KMS-11 (cell line): ENCODE measurements at regions not wholly inside any gene's neighbourhood (a gene's known extent, or its start where the extent isn't known, plus 50 kb on each side); places are given as distances from the start of the nearest gene placed in this dataset.

Experiments used
- H2AFZ ChIP-seq: fragments of 200-600 bp; sonication (generic); 2 replicates; pipeline ENCODE4 v1.6.1; 2016; ENCODE audit warnings: antibody characterized with exemption, mixed run types, low read depth
- H3K27ac ChIP-seq: fragments of 200-600 bp; sonication (generic); 2 replicates; pipeline ENCODE4 v1.6.1; 2016; ENCODE audit warnings: mild to moderate bottlenecking, mixed run types
- H3K27me3 ChIP-seq: fragments of 200-600 bp; sonication (generic); 2 replicates; pipeline ENCODE4 v1.6.1; 2017; ENCODE audit warnings: mild to moderate bottlenecking, low read depth, mixed run types, moderate library complexity; ENCODE audit not compliant: insufficient read depth
- H3K36me3 ChIP-seq: fragments of 200-600 bp; sonication (generic); 2 replicates; pipeline ENCODE4 v1.6.1; 2017; ENCODE audit warnings: mild to moderate bottlenecking, mixed run types; ENCODE audit not compliant: insufficient read depth
- H3K4me1 ChIP-seq: fragments of 200-600 bp; sonication (generic); 2 replicates; pipeline ENCODE4 v1.6.1; 2016; ENCODE audit warnings: mild to moderate bottlenecking, low read depth, mixed run types; ENCODE audit not compliant: poor library complexity, severe bottlenecking
- H3K4me2 ChIP-seq: fragments of 200-600 bp; sonication (generic); 2 replicates; pipeline ENCODE4 v1.7.0; 2016; ENCODE audit warnings: mild to moderate bottlenecking, mixed run types
- H3K4me3 ChIP-seq: fragments of 200-600 bp; sonication (generic); IDR thresholded peaks from 2 replicates; pipeline ENCODE4 v1.6.1; 2017; ENCODE audit warnings: low read depth, low read length, mixed read lengths; ENCODE audit not compliant: insufficient read depth
- H3K79me2 ChIP-seq: fragments of 200-600 bp; sonication (generic); 2 replicates; pipeline ENCODE4 v1.6.1; 2016; ENCODE audit warnings: low read depth, mixed run types; ENCODE audit not compliant: insufficient read depth
- H3K9ac ChIP-seq: fragments of 200-600 bp; sonication (generic); 2 replicates; pipeline ENCODE4 v1.6.1; 2016; ENCODE audit warnings: mild to moderate bottlenecking, mixed run types
- H4K20me1 ChIP-seq: fragments of 200-600 bp; sonication (generic); 2 replicates; pipeline ENCODE4 v1.6.1; 2016; ENCODE audit warnings: mild to moderate bottlenecking, mixed run types; ENCODE audit not compliant: insufficient read depth
- CTCF ChIP-seq: fragments of 200-600 bp; sonication (generic); conservative IDR thresholded peaks from 2 replicates; pipeline ENCODE4 v1.6.1; 2017; ENCODE audit warnings: low read depth, mild to moderate bottlenecking, antibody characterized with exemption, low read length, moderate library complexity, mixed read lengths

- no peaks in the 10 kb centered on the region for H3K4me1 ChIP-seq
- H4K20me1 ChIP-seq: no peaks in the 10 kb centered on the region
- no peak overlapping the region for H3K4me3 ChIP-seq
- H3K27me3 ChIP-seq: no peaks in the 10 kb centered on the region
- H3K4me2 ChIP-seq: no peak overlapping the region
- no peaks in the 10 kb centered on the region for H3K79me2 ChIP-seq
- H3K36me3 ChIP-seq: no peaks in the 10 kb centered on the region
- H2AFZ ChIP-seq: no peak overlapping the region
- TF ChIP-seq CTCF: no peak
- no peak overlapping the region for H3K9ac ChIP-seq
- H3K27ac ChIP-seq: no peak overlapping the region
Measured at GRCh38 chr6:113796038-113796437, 61.1 kb upstream of the MARCKS start.

- no peak overlapping the region for H3K27ac ChIP-seq
- H3K79me2 ChIP-seq: no peaks in the 10 kb centered on the region
- no peaks in the 10 kb centered on the region for H4K20me1 ChIP-seq
- H3K36me3 ChIP-seq: no peaks in the 10 kb centered on the region
- no peak overlapping the region for H3K9ac ChIP-seq
- H3K4me3 ChIP-seq: no peak overlapping the region
- no peak for TF ChIP-seq CTCF
- H3K27me3 ChIP-seq: no peaks in the 10 kb centered on the region
- no peak overlapping the region for H2AFZ ChIP-seq
- H3K4me1 ChIP-seq: peaks cover 19% of the 10 kb centered on the region
- H3K4me2 ChIP-seq: no peak overlapping the region
Measured at GRCh38 chr6:113802779-113803178, 54.4 kb upstream of the MARCKS start.

GRCh38 chr6:113805173-113805790 lies 51.9 kb upstream of the MARCKS start:
- Histone ChIP-seq H3K4me1 (peaks cover 25% of the 10 kb centered on the region), H3K27ac (no peak overlapping the region), H3K79me2 (no peaks in the 10 kb centered on the region), H3K27me3 (no peaks in the 10 kb centered on the region), H3K36me3 (no peaks in the 10 kb centered on the region), H3K4me3 (no peak overlapping the region), H4K20me1 (no peaks in the 10 kb centered on the region), H3K4me2 (peak overlapping the region; percentile 36), H2AFZ (no peak overlapping the region), H3K9ac (no peak overlapping the region)
- no peak for TF ChIP-seq CTCF

GRCh38 chr6:113805811-113806495 lies 51.2 kb upstream of the MARCKS start:
- peaks cover 25% of the 10 kb centered on the region for H3K4me1 ChIP-seq
- no peak overlapping the region for H3K27ac ChIP-seq
- peak overlapping the region; percentile 36 for H3K4me2 ChIP-seq
- H3K4me3 ChIP-seq: no peak overlapping the region
- H3K79me2 ChIP-seq: no peaks in the 10 kb centered on the region
- H3K27me3 ChIP-seq: no peaks in the 10 kb centered on the region
- no peak overlapping the region for H2AFZ ChIP-seq
- no peak overlapping the region for H3K9ac ChIP-seq
- H4K20me1 ChIP-seq: no peaks in the 10 kb centered on the region
- H3K36me3 ChIP-seq: no peaks in the 10 kb centered on the region
- TF ChIP-seq CTCF: no peak
